22Rv1 (cell line): ENCODE measurements at regions not wholly inside any gene's neighbourhood (a gene's known extent, or its start where the extent isn't known, plus 50 kb on each side); places are given as distances from the start of the nearest gene placed in this dataset.

Experiments used
- CTCF ChIP-seq: fragments of 450-650 bp; IDR thresholded peaks from 2 replicates; pipeline ENCODE4 v1.5.1; 2017; ENCODE audit warnings: mild to moderate bottlenecking
- ZFX ChIP-seq: fragments of 450-650 bp; IDR thresholded peaks from 2 replicates; pipeline ENCODE4 v1.6.1; 2017; ENCODE audit warnings: antibody characterized with exemption, borderline replicate concordance

- TF ChIP-seq CTCF = no peak
- no peak for TF ChIP-seq ZFX
Observed at GRCh38 chr1:147847831-147848230, 54.8 kb upstream of the GJA8 start.
